ENCODE measurements at regions not wholly inside any gene's neighbourhood (a gene's known extent, or its start where the extent isn't known, plus 50 kb on each side); places are given as distances from the start of the nearest gene placed in this dataset.
A peak's percentile ranks its signal among the peaks of the same experiment; 100 is the strongest.

GRCh38 chr6:138685781-138686180 lies 87.8 kb upstream of the CCDC28A start:
- H3F3A ChIP-seq (ENCODE audit: insufficient read depth, low read depth) = peaks cover 13% of the 10 kb centered on the region
- H3K27ac ChIP-seq = no peak overlapping the region
- H3K4me3 ChIP-seq = no peak overlapping the region
- intact Hi-C loops (cut with micrococcal nuclease; ENCODE audit: unreplicated experiment) = no loop called here
- H3K36me3 ChIP-seq (ENCODE audit: low read depth) = no peaks in the 10 kb centered on the region
- no TSS peak for BruUV-seq (replicated peaks)
- no peaks in the 10 kb centered on the region for H3K27me3 ChIP-seq (ENCODE audit: insufficient read depth, low read depth)
- no peak for DNase-seq
- ChIA-PET CTCF (interaction anchor here (0.6 kb wide), 1 partner anchor 258 kb away, joined by 4 read pairs; no protein-coding TSS in a partner anchor), POLR2A (ENCODE audit: unreplicated experiment) (interaction anchor here (0.7 kb wide), 1 partner anchor 37 kb away, joined by 3 read pairs; no protein-coding TSS in a partner anchor)
- H3K4me2 ChIP-seq = no peak overlapping the region
- peaks cover 50% of the 10 kb centered on the region for H3K4me1 ChIP-seq (replicated peaks; ENCODE audit: insufficient read depth)
- no peaks in the 10 kb centered on the region; the same call in 1 of the 2 replicates for H3K9me2 ChIP-seq (ENCODE audit: insufficient read depth)
- peaks cover 99% of the 10 kb centered on the region for H3K79me2 ChIP-seq (ENCODE audit: low read depth)
- H2AFZ ChIP-seq = no peak overlapping the region
- TF ChIP-seq, protein P1, sequence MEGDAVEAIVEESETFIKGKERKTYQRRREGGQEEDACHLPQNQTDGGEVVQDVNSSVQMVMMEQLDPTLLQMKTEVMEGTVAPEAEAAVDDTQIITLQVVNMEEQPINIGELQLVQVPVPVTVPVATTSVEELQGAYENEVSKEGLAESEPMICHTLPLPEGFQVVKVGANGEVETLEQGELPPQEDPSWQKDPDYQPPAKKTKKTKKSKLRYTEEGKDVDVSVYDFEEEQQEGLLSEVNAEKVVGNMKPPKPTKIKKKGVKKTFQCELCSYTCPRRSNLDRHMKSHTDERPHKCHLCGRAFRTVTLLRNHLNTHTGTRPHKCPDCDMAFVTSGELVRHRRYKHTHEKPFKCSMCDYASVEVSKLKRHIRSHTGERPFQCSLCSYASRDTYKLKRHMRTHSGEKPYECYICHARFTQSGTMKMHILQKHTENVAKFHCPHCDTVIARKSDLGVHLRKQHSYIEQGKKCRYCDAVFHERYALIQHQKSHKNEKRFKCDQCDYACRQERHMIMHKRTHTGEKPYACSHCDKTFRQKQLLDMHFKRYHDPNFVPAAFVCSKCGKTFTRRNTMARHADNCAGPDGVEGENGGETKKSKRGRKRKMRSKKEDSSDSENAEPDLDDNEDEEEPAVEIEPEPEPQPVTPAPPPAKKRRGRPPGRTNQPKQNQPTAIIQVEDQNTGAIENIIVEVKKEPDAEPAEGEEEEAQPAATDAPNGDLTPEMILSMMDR (conservative IDR thresholded peaks at IDR 0.05) = no peak
- no peak for TF ChIP-seq EZH2 (IDR thresholded peaks at IDR 0.05; ENCODE audit: low read depth)
- H4K20me1 ChIP-seq (ENCODE audit: insufficient read depth) = no peaks in the 10 kb centered on the region
- no peaks in the 10 kb centered on the region for H3K9me3 ChIP-seq (ENCODE audit: insufficient read depth, low read depth)

- Histone ChIP-seq H3K4me3 (no peak overlapping the region), H3F3A (ENCODE audit: insufficient read depth, low read depth) (peaks cover 16% of the 10 kb centered on the region), H4K20me1 (ENCODE audit: insufficient read depth) (no peaks in the 10 kb centered on the region), H2AFZ (no peak overlapping the region), H3K27ac (no peak overlapping the region), H3K79me2 (ENCODE audit: low read depth) (peaks cover 83% of the 10 kb centered on the region), H3K9me2 (ENCODE audit: insufficient read depth) (no peaks in the 10 kb centered on the region; the same call in 1 of the 2 replicates), H3K27me3 (ENCODE audit: insufficient read depth, low read depth) (no peaks in the 10 kb centered on the region), H3K4me1 (replicated peaks; ENCODE audit: insufficient read depth) (peaks cover 41% of the 10 kb centered on the region), H3K9me3 (ENCODE audit: insufficient read depth, low read depth) (no peaks in the 10 kb centered on the region), H3K36me3 (ENCODE audit: low read depth) (no peaks in the 10 kb centered on the region), H3K4me2 (no peak overlapping the region)
- TF ChIP-seq EZH2 (IDR thresholded peaks at IDR 0.05; ENCODE audit: low read depth) = no peak
- TF ChIP-seq, protein P1 (conservative IDR thresholded peaks at IDR 0.05) = no peak
- intact Hi-C loops (cut with micrococcal nuclease; ENCODE audit: unreplicated experiment) = no loop called here
- ChIA-PET CTCF (no interaction called here), POLR2A (ENCODE audit: unreplicated experiment) (no interaction called here)
- no TSS peak for BruUV-seq (replicated peaks)
- DNase-seq = no peak
Measured at GRCh38 chr6:138688580-138688979, 85.0 kb upstream of the CCDC28A start.

- ChIA-PET POLR2A (ENCODE audit: unreplicated experiment) (no interaction called here), CTCF (no interaction called here)
- H3K27ac ChIP-seq = no peak overlapping the region
- TF ChIP-seq EZH2 (IDR thresholded peaks at IDR 0.05; ENCODE audit: low read depth) = no peak
- TF ChIP-seq, protein P1 (conservative IDR thresholded peaks at IDR 0.05) = no peak
- no peaks in the 10 kb centered on the region for H3K36me3 ChIP-seq (ENCODE audit: low read depth)
- no peaks in the 10 kb centered on the region for H3K27me3 ChIP-seq (ENCODE audit: insufficient read depth, low read depth)
- H3K9me3 ChIP-seq (ENCODE audit: insufficient read depth, low read depth) = no peaks in the 10 kb centered on the region
- peaks cover 16% of the 10 kb centered on the region for H3F3A ChIP-seq (ENCODE audit: insufficient read depth, low read depth)
- DNase-seq = peak; percentile 26 to 49
- no TSS peak for BruUV-seq (replicated peaks)
- no peaks in the 10 kb centered on the region for H4K20me1 ChIP-seq (ENCODE audit: insufficient read depth)
- peaks cover 37% of the 10 kb centered on the region for H3K4me1 ChIP-seq (replicated peaks; ENCODE audit: insufficient read depth)
- H3K4me3 ChIP-seq = 0 out of 2 replicates have a peak overlapping the region, but pooled peaks have one; percentile 63
- peak overlapping the region; percentile 82 for H3K4me2 ChIP-seq
- H3K9me2 ChIP-seq (ENCODE audit: insufficient read depth) = no peaks in the 10 kb centered on the region; the same call in 1 of the 2 replicates
- H2AFZ ChIP-seq = no peak overlapping the region
- peaks cover 70% of the 10 kb centered on the region for H3K79me2 ChIP-seq (ENCODE audit: low read depth)
- intact Hi-C loops (cut with micrococcal nuclease; ENCODE audit: unreplicated experiment) = no loop called here
Measured at GRCh38 chr6:138689849-138690248, 83.7 kb upstream of the CCDC28A start.

All from PC-9 (cell line).